HS-5 (cell line): ENCODE measurements at regions not wholly inside any gene's neighbourhood (a gene's known extent, or its start where the extent isn't known, plus 50 kb on each side); places are given as distances from the start of the nearest gene placed in this dataset.
"Not testable (repeated sequence)": the region's sequence is repeated elsewhere in the genome, so short reads cannot be mapped to it uniquely, and the experiment has no call there.

ENCODE experiments used
- DNase-seq: peaks from one replicate; pipeline ENCODE4 v3.0.0-alpha.2; 2012; ENCODE audit warnings: low read depth

DNA sequence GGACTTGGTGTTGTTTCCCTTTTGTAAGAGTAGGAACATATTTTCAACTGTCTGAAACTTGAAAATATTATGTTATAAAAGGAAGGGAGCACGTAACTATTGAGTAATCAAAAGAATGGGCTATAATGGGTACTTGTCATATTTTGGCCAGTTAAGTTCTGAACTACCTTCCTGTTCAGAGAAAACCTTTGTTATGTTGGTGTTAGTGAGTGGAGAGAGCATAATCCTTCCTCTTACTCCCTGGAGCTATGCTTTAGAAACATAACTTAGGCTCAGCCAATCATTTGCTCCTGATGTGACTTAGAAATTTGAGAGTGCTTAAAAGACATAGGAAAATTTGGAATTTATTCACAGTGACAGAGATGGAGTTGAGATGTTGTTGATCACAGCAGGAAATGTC lies 482.5 kb upstream of the SPRY2 start:
- DNase-seq: no peak

DNA sequence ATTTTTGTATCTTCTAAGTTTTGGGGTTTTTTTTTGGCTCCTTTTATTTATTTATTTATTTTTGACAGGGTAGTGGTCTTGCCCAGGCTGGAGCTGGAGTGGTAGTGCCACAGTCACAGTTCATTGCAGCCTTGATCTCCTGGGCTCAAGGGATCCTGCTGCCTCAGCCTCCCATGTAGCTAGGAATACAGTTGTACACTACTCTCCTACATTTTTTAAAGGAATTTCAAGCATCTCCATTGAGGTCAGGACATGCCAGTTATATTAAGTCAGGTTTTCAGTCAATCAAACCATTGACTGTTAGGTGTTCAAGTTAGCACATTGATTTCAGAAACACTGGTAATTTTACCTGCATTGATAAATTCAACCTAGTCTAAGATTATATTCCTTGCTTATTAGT lies 480.5 kb upstream of the SPRY2 start:
- no peak for DNase-seq

DNA sequence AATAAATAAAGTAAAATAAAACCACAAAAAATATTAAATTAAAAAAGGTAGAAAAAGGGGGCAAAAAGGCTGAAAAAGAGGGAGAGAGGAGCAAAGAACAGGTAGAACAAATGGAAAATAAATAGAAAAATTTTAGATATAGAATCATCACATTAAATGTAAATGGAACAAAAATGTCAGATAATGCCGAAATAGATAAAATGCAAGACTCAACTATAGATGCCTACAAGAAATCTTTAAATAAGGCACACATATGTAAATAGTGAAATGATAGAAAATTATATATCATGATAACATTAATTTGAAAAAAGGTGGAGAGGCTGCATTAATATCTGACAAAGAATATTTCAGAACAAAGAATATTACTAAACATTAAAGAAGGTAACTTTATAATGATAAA lies 477.1 kb upstream of the SPRY2 start:
- DNase-seq: no peak

DNA sequence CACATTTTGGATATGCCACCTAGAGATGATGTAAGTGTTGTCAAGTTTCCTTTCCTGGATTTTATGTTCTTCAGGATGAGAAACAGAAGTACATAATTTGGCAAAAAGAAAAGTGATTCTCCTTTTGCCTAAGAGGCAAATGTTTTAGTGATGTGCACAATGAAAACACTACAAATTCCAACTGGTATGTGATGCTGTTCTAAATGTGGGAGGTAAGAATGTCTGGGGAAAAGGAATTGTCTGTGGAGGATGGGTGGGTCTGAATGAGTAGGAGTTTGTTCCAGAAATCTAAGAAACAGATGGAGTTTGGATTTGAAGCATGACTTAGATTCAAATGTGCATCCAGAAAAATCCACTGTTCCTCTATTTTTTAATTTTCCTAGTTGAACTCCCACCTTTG lies 473.6 kb upstream of the SPRY2 start:
- no peak for DNase-seq

DNA sequence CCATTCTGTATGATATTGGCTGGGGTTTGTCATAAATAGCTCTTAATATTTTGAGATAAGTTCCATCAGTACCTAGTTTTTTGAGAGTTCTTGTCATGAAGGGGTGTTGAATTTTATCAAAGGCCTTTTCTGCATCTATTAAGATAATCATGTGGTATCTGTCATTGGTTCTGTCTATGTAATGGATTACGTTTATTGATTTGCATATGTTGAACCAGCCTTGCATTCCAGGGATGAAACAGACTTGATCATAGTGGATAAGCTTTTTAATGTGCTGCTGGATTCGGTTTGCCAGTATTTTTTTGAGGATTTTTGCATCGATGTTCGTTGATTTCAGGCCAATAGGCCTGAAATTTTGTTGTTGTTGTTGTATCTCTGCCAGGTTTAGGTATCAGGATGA lies 469.4 kb upstream of the SPRY2 start:
- not testable (repeated sequence) for DNase-seq

DNA sequence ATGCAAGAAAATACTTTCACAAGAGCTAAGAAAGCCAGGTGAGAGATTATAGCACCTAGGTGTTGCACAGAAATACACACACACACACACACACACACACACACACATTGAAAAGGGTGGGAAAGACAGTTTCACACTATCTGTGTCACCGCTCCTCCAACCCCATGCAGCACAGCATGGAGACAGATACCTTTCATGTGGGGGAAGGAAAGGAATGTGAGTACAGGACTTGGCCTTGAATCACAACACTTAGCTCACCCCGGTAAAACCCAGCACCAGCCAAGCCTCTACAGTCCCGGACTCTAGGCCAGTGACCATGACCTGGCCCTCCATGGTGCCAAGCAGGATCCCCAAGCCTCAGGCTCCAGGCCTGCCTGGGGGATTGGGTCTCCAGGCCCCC lies 462.0 kb upstream of the SPRY2 start:
- DNase-seq: no peak

DNA sequence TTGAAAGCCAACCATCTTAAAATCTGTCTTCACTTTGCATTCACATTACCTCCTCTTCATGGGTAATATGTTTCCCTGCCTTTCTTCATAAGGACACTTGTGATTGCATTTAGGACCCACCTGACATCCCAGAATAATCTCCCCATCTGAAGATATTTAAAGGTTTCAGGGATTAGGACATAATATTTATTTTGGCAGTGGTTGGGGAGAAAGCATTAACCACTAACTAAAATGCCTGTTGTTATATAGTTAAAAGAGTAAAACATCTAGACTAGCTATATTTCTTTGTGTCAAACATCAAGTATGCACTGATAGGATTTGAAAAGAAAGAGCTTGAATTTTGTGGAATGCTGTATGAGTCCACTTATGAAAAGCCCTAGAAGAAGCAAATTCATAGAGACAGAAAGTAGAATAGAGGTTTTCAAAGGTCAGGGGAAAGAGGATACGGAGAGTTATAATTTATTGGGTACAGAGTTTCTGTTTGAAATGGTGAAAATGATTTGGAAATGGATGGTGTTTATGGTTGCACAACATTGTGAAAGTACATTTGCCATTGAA lies 457.7 kb upstream of the SPRY2 start:
- DNase-seq: no peak

DNA sequence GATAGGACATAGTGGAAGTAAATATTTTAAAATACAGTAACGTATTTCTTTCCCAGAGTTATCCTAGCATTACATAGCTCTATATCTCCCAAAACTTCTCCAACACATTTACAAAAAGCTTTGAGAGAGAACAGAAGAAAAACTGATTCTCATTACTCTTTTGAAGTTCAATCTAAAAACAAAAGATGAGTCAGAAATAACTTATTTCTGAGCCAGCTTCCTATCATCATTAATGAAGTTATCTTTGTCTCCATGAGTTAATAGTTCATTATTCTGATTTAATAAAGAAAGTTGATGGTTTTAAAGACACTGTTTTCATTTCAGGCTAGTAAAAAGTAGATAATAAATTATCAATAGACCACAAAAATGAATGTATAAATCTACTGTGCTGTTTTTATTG lies 446.7 kb upstream of the SPRY2 start:
- no peak for DNase-seq

DNA sequence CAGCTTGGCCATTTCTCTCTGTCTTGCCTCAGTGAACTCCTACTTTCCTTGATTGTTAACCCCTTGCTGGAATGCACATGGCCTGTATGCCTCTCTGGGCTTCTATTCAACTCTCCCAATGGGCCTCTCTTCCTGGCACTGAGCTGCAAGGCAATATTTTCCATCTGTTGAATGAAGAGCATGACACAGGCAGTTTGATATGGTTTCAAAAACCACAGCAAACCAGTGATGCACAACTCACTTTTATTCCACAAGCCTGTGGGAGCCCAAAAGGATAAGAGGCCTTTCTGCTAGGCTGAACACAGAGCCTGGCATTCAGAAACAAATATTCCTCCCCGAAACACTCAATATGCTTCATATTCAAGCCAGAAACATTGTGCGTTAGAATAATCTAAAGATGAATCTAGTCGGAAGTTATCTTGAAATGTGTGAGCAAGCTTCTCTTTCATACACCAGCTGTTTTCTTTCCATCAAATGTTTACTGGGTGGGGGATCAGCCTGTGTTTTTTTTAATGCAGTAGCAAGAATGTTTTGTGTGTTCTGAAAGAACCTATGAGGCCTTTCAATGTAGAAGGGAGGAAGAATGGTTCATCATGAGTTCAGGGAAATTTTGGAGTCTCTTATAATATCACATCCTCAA lies 443.1 kb upstream of the SPRY2 start:
- no peak for DNase-seq

DNA sequence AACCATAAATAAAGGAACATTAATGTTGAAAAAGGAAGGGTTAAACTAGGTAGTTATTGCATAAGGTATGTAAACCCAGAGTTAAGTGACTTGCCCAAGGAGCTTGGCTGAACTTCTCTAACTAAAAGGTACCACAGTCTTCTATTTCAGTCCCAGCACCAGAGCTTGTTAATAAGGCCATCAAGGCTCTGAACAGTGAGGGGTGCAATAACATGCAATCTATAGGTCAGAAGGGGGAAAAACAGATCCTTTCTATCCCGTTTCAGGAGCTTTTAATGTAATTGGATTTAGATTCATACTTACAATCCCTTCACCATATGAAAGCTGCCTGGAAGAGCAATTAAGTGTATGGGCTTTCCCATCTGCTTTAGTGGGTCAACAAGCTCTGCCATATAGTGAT lies 441.5 kb upstream of the SPRY2 start:
- DNase-seq: no peak

DNA sequence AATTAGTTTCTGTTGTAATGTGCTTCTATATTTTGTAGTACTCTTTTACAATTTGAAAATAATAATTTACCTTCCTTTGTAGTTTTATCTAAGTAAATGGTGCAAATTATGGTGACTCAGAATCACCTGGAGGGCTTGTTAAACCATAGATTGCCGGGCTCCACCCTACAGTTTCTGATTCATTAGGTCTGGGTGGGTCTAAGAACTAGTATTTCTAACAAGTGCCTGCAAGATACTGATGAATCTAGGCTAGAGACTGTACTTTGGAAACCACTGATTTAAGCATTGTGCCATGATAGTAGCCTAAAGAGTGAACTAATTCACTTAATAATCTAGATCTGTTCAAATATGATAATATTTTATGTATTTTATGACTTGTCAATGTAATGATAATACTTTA lies 437.4 kb upstream of the SPRY2 start:
- DNase-seq: no peak

DNA sequence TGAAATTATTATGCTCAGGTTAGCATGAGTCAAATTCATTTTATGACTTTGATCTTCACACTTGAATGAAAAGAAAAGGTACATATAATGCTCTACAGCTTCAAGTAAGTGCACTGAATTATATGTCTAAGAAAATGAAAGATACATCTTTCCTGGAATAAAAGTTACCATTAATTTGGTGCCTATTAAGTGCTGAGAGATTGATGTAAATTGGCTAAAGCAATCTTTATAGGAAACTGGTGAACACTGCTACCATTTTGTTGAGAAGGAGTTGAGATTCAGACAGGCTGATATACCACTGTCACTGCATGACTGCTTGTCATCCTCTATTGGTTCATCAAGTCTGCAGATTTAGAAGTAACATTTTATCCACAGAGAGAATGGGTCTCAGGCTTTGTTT lies 416.8 kb upstream of the SPRY2 start:
- DNase-seq: no peak

DNA sequence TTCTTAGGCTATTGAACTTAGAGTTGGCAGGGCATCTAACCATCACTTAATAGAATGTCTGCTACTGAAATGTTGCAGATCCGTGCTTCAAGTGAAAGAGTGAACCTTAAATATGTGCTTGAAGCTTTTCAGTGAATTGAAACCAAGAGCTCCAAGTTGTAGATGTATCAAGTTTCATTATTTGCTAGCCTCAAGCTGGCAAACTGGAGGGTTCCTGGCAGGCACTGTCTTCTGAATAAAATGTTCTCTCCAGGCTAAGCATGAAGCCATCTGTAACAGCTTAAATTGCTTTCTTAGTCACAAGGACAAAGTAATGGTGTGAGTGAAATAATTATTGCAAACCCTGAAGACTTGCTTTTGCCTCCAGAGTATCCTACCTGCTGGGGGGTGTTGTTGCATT lies 415.0 kb upstream of the SPRY2 start:
- DNase-seq: no peak

DNA sequence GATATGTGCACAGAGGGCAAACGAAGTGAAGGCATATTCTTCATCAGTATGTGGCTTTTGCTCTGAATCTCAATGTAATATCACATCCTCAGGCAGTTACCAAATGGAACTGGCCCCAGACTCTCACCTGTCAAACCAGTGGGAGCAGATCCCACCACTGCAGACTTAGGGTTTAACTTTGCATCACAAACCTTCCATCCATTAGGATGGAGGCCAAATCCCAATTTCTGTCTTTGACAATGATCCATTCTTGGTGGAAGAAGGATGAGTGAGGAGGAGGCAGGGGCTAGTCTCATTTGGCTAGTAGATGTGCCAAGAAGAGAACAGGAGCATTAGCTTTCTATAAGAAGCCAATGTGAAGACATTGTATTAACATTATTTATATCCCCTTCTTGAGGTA lies 413.5 kb upstream of the SPRY2 start:
- no peak for DNase-seq

DNA sequence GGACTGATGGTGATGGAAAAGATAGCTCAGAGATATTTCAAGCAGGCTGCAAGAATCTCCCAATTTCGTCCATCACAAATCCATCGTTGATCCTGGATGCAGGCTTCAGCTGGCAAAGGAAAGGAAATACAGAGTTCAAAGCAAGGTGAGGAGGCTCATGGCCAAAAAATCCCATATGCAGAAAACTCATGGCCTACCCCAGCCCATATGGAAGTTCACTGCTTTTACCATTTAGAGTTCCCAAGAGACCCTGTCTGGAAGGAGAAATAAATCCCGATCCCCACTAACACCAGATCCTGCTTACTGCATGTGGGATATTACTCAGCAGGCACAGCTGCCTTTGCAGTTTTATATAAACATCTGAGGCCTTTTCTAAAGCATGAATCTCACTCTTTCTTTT lies 412.9 kb upstream of the SPRY2 start:
- no peak for DNase-seq

DNA sequence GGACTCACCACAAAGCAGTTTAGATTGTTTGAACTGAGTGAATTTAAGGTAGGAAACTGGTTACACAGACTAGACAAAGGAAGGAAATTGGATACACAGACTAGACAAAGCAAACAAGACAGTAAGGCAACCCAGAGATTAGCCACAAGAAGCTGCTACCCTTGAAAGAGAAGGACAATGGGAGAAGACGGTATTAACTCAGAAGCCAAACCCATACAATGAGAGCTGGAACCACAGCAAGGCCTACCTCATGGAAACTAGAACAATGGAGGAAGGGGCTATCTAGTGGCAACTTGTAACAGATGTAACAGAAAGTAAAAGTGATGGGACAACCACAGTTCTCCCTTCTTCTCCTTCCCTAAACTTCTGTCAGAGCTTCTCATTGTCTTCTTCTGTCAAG lies 410.9 kb upstream of the SPRY2 start:
- DNase-seq: no peak

DNA sequence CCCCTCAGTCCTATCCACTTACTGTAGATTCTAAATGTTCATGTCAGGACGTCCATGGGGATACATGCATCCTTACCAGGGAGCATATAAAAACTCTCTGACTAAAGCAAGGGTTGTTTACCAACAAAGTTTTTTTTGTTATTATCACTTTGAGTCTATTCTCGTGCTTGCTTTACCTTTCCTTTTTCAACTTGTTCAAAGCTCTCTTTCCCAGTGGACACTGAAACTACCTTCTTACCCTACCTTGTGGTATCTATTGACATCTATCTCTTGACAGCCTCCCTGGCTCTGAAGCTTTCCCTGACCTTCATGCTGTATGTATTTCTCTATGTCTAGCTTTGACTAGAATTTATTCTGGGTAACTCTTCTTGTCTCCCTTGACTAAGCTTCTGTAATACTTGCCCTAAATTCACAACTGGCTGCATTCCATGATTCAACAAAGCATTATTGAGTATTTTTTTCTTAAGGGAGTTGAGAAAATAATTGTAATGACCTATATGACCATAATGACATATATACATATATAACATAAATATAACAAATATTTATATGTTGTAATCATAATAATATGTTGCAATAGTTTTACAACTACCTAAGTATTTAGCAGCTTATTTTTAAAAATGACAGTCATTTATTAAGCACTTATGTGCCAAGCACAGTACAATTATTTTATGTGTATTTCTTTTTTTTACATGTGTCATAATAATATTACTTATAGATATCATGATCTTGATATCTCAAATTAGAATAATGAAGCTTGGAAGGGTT lies 403.4 kb upstream of the SPRY2 start:
- DNase-seq: no peak

DNA sequence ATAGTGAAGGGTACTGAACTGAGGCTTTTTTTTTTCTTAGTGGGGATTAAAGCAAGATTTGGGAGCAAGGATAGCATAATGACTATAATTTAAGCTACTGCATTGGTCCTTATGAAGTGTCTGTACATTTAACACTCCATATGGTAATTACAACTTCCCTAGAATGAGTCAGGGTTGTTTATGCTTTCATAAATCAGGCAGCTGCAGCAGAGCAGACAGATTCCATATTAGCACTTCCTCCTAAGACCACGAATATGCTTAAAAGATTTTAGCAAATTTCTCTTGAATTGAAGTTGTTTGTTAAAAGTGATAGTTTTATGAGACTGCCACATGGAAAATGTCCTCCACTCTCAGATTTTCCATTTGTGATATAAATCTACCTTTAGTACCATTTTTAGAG lies 401.1 kb upstream of the SPRY2 start:
- DNase-seq: no peak

DNA sequence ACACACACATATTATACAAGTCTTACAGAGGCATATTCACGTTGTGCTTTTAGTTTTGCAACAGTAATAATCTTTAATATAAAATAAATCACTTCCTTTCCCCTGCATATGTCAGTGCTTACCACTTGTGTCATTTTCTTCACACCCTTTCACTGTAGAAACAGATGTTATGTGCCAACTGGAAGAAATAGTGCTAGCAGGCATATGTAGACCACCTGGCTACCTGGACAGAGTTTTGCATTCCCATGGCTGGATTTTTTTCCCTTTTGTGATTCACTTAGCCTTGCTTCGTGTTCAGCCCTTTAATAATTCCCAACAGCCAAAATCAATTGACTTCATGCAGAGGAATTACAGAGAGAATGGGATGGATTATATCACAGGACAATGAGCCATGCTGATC lies 399.1 kb upstream of the SPRY2 start:
- DNase-seq: no peak

DNA sequence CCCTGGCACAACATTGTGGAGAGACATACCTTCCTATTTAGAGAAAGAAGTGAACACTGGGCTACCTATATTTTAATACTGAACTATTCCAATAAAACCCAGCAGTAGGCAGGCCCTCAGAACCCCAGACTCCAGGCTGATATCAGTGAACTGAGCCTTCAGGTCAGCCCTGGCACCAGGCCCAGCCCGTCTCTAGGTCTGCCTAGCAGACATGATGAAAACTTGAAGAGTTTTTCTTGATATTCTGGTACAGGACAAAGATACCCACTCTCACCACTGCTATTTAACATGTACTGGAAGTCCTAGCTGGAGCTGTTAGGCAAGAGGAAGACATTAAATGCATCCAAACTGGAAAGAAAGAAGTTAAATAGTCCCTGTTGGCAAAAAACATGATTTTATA lies 396.6 kb upstream of the SPRY2 start:
- DNase-seq: no peak

DNA sequence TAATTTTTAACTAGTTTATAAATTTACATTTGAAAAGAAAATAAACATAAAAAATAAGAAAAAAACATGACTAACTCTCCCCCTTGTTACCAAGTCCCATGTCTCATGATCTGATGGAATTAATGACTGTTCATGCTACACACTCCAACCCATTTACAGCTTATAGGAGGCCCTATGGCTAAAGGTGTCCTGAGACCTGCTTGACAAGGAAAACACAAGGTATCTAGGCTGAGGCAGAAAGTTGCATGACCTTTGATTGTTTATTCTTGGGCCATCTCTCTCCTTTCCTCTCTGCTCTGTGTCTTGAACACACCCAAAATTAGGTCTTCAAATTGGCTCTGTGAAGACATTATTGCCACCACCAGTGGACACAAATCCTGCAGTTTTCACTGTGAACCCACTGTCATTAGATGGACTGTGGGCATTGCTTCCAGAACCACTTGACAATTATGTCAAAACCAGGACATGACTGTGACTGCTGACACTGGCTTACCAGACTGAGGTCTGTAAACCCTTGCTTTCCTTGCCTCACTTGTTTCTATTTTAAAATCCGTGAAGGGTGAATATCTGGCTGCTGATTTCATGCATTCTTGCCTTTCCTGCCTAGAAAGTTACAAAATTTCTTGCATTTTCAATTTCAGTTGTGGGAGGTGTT lies 386.5 kb upstream of the SPRY2 start:
- DNase-seq: no peak

DNA sequence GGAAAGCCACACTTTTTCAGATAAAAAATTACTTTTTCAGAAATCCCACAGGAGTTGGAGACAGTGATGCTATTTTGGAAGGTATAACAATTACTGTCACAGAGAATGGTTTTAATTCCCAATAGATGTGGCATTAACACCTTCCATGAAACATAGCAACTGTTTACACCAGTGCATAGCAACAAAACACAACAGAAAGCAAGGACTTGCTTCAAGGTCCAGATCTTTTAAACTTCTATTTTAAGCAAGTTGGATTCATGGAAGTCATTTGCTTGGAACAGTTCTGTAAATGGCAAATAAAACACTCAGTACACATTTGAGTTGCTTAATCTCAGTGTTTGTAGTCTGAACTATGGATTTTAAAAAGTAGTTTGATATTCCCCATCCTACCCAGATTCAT lies 385.9 kb upstream of the SPRY2 start:
- DNase-seq: no peak

DNA sequence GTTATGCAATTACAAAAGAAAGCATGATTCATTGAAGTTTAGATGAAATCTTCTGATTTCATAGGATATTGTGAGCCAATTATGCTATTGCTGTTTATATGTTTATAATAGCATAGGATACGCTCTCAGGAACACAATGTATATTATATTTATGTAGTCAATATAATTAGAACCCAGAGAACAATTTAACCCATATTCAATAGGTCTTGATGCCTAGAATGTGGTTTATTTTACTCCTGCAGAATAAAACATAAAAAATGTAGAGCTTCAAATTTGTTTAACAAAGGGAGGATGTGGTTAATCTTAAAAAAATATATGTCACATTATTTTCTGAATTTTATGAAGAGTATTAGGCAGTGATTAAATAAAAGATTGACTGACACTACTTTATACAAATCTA lies 380.8 kb upstream of the SPRY2 start:
- DNase-seq: no peak
